ENCODE measurements at regions not wholly inside any gene's neighbourhood (a gene's known extent, or its start where the extent isn't known, plus 50 kb on each side); places are given as distances from the start of the nearest gene placed in this dataset.
"Not testable (repeated sequence)": the region's sequence is repeated elsewhere in the genome, so short reads cannot be mapped to it uniquely, and the experiment has no call there.

- DNase-seq (ENCODE audit: low read depth, low spot score), result no peak
Observed at GRCh38 chr14:88983755-88984154, 159.3 kb downstream of the TTC8 start.

GRCh38 chr14:88985654-88986053, 161.2 kb downstream of the TTC8 start:
- DNase-seq (ENCODE audit: low read depth, low spot score), result no peak

- no peak for DNase-seq (ENCODE audit: low read depth, low spot score)
Observed at GRCh38 chr14:88986146-88986841, 161.8 kb downstream of the TTC8 start.

- DNase-seq (ENCODE audit: low read depth, low spot score), result not testable (repeated sequence)
Observed at GRCh38 chr14:88986908-88987307, 162.5 kb downstream of the TTC8 start.

GRCh38 chr14:88987516-88987915, 163.1 kb downstream of the TTC8 start:
- no peak for DNase-seq (ENCODE audit: low read depth, low spot score)

- DNase-seq (ENCODE audit: low read depth, low spot score), result no peak
Observed at GRCh38 chr14:88989911-88990310, 165.5 kb downstream of the TTC8 start.

- no peak for DNase-seq (ENCODE audit: low read depth, low spot score)
Observed at GRCh38 chr14:88990856-88991255, 166.4 kb downstream of the TTC8 start.

- DNase-seq (ENCODE audit: low read depth, low spot score), result no peak
Observed at GRCh38 chr14:88992011-88992410, 167.6 kb downstream of the TTC8 start.

GRCh38 chr14:88993946-88994345, 169.5 kb downstream of the TTC8 start:
- no peak for DNase-seq (ENCODE audit: low read depth, low spot score)

- no peak for DNase-seq (ENCODE audit: low read depth, low spot score)
Observed at GRCh38 chr14:88995437-88996198, 171.2 kb downstream of the TTC8 start.

GRCh38 chr14:88998027-88998426, 173.6 kb downstream of the TTC8 start:
- no peak for DNase-seq (ENCODE audit: low read depth, low spot score)

- no peak for DNase-seq (ENCODE audit: low read depth, low spot score)
Observed at GRCh38 chr14:88999137-88999536, 174.7 kb downstream of the TTC8 start.

GRCh38 chr14:89000007-89000942, 175.8 kb downstream of the TTC8 start:
- peak; percentile 78 for DNase-seq (ENCODE audit: low read depth, low spot score)

GRCh38 chr14:89004166-89004565, 179.7 kb downstream of the TTC8 start:
- no peak for DNase-seq (ENCODE audit: low read depth, low spot score)

GRCh38 chr14:89007906-89008305, 183.5 kb downstream of the TTC8 start:
- no peak for DNase-seq (ENCODE audit: low read depth, low spot score)

- DNase-seq (ENCODE audit: low read depth, low spot score), result no peak
Observed at GRCh38 chr14:89011355-89012281, 187.2 kb downstream of the TTC8 start.

- no peak for DNase-seq (ENCODE audit: low read depth, low spot score)
Observed at GRCh38 chr14:89012282-89013097, 188.0 kb downstream of the TTC8 start.

GRCh38 chr14:89013098-89013504, 188.7 kb downstream of the TTC8 start:
- no peak for DNase-seq (ENCODE audit: low read depth, low spot score)

- DNase-seq (ENCODE audit: low read depth, low spot score), result no peak
Observed at GRCh38 chr14:89013698-89014568, 189.5 kb downstream of the TTC8 start.
